ENCODE measurements at regions not wholly inside any gene's neighbourhood (a gene's known extent, or its start where the extent isn't known, plus 50 kb on each side); places are given as distances from the start of the nearest gene placed in this dataset.

DNA sequence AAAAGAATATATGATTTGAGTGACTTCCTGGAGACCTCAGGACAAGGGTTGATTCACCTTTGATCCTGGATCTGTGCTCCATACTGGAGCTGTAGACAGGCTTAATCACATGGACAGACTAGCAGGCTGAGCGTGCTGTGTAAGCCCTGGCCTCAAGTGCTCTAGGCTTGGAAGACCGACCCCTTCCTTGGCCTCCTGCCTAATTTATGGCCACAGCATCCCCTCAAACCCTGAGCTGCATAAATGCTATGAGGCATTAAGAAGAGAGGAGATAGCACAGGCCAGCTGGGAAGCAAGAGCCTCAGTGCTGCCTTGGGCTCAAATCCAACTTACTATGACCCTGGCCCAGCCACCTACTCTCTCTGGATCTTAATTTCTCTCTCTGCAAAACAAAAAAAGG, 385.1 kb downstream of the BUD13 start:
- no peak for TF ChIP-seq EP300 (IDR thresholded peaks at IDR 0.05)
- no peak for DNase-seq
- Histone ChIP-seq H3K27me3 (no peaks in the 10 kb centered on the region), H3K36me3 (no peaks in the 10 kb centered on the region), H3K4me1 (no peaks in the 10 kb centered on the region), H3K9me3 (no peaks in the 10 kb centered on the region), H3K27ac (no peak overlapping the region), H3K4me3 (no peak overlapping the region)
- no peak for ATAC-seq (ENCODE audit: low FRiP score in 2 of 2)
- 75 to 80% methylated on average over 1 to 2 of the region's 2 CpGs for WGBS, 2 donors

GRCh38 chr11:116386118-116386699, 386.6 kb downstream of the BUD13 start:
- H3K4me3 ChIP-seq = no peak overlapping the region
- no peaks in the 10 kb centered on the region for H3K9me3 ChIP-seq
- DNase-seq (peak in 1 of 2 donors; percentile 33), ATAC-seq (ENCODE audit: low FRiP score in 2 of 2) (no peak)
- H3K4me1 ChIP-seq = no peaks in the 10 kb centered on the region
- no peaks in the 10 kb centered on the region for H3K36me3 ChIP-seq
- H3K27me3 ChIP-seq = no peaks in the 10 kb centered on the region
- no peak for TF ChIP-seq CTCF (IDR thresholded peaks at IDR 0.05)
- TF ChIP-seq EP300 (IDR thresholded peaks at IDR 0.05) = no peak
- TF ChIP-seq POLR2AphosphoS5 (IDR thresholded peaks at IDR 0.05) = no peak
- no peak for TF ChIP-seq POLR2A (IDR thresholded peaks at IDR 0.05)
- H3K27ac ChIP-seq = no peak overlapping the region
- WGBS, 2 donors = 94 to 98% methylated on average over 8 to 9 of the region's 9 CpGs

GRCh38 chr11:116384876-116385275, 387.9 kb downstream of the BUD13 start:
- DNase-seq (no peak), ATAC-seq (ENCODE audit: low FRiP score in 2 of 2) (no peak)
- WGBS, 2 donors = 85 to 86% methylated on average over 4 of the region's 4 CpGs
- no peaks in the 10 kb centered on the region for H3K27me3 ChIP-seq
- no peaks in the 10 kb centered on the region for H3K9me3 ChIP-seq
- H3K4me1 ChIP-seq = no peaks in the 10 kb centered on the region
- TF ChIP-seq CTCF (IDR thresholded peaks at IDR 0.05) (no peak), POLR2AphosphoS5 (IDR thresholded peaks at IDR 0.05) (no peak), EP300 (IDR thresholded peaks at IDR 0.05) (no peak), POLR2A (IDR thresholded peaks at IDR 0.05) (no peak)
- no peak overlapping the region for H3K27ac ChIP-seq
- no peak overlapping the region for H3K4me3 ChIP-seq
- H3K36me3 ChIP-seq = no peaks in the 10 kb centered on the region

DNA sequence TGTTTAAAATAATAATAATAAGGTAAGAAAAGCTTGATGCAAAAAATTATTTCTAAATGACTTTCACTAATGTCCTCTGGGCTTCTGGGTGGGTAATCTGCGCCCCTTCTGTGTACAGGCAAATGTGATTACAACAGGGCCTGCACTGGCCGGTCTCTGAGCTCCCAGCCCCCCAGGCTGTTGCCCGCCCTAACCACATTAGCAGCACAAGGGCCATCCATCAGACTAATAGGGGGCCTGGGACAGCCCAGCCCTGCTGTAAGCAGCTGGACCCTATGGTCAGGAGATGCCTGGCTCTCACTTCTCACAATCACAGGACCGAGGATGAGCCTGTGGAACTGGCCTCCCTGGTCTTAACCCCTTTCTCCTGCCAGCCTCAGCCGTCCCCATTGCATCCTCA, 388.4 kb downstream of the BUD13 start:
- Histone ChIP-seq H3K9me3 (no peaks in the 10 kb centered on the region), H3K4me3 (no peak overlapping the region), H3K27ac (no peak overlapping the region), H3K4me1 (no peaks in the 10 kb centered on the region), H3K27me3 (no peaks in the 10 kb centered on the region), H3K36me3 (no peaks in the 10 kb centered on the region)
- TF ChIP-seq POLR2A (IDR thresholded peaks at IDR 0.05) (no peak), CTCF (IDR thresholded peaks at IDR 0.05) (no peak), EP300 (IDR thresholded peaks at IDR 0.05) (no peak), POLR2AphosphoS5 (IDR thresholded peaks at IDR 0.05) (no peak)
- WGBS, 2 donors = 62 to 65% methylated on average over 5 of the region's 5 CpGs
- no peak for ATAC-seq (ENCODE audit: low FRiP score in 2 of 2)
- DNase-seq = peak in 1 of 2 donors; percentile 6

DNA sequence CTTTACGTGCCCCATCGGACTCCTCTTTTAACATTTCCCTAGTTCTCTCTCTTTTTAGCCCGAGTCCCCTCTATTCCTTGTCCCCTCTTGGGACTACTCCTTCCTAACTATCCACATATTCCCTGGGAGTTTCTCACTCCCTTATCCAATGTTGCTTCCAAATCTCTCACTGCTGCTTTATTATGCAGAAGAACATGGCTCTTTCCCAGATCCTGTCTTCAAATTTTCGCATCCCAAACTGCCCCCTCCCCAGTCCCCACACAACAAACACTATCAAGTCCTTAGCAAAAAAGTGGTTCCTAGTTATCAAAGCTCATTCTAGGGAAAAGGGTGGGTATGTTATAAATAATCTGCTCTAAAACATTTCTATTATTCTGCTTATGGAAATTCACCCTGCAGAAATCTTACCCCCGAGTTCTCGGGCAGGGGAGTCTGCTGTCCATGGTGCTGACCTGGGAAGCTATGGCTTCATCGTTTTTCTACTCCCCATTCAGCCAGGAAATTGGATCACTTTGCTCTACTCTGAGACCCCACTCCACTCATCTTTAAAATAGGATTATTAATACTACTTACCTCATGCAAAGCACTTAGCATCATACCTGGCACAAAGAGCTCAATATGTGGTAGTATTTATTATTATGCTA, 393.5 kb downstream of the BUD13 start:
- no peak overlapping the region for H3K4me3 ChIP-seq
- no peak overlapping the region for H3K27ac ChIP-seq
- no peaks in the 10 kb centered on the region for H3K4me1 ChIP-seq
- H3K9me3 ChIP-seq = no peaks in the 10 kb centered on the region
- 34 to 37% methylated on average over 7 of the region's 7 CpGs for WGBS, 2 donors
- H3K27me3 ChIP-seq = no peaks in the 10 kb centered on the region
- peak in 1 of 2 donors; percentile 36 for ATAC-seq (ENCODE audit: low FRiP score in 2 of 2)
- DNase-seq = no peak
- no peak for TF ChIP-seq POLR2AphosphoS5 (IDR thresholded peaks at IDR 0.05)
- TF ChIP-seq EP300 (IDR thresholded peaks at IDR 0.05) = no peak
- TF ChIP-seq CTCF (IDR thresholded peaks at IDR 0.05) = no peak
- TF ChIP-seq POLR2A (IDR thresholded peaks at IDR 0.05) = no peak
- no peaks in the 10 kb centered on the region for H3K36me3 ChIP-seq
